GM21717 (cell line): ENCODE measurements at regions not wholly inside any gene's neighbourhood (a gene's known extent, or its start where the extent isn't known, plus 50 kb on each side); places are given as distances from the start of the nearest gene placed in this dataset.

ENCODE experiments used
- ATAC-seq: cut with Tn5 transposase; IDR thresholded peaks from one replicate; pipeline ENCODE4 v1.9.1; 2021; ENCODE audit warnings: mild to moderate bottlenecking, moderate library complexity; ENCODE audit not compliant: unreplicated experiment

- no peak for ATAC-seq
These were observed 223.8 kb upstream of the CLINT1 start for GRCh38 chr5:158082696-158083287.

GRCh38 chr5:158080112-158080511 is 221.2 kb upstream of the CLINT1 start:
- ATAC-seq = no peak

- ATAC-seq = no peak
These were observed 220.2 kb upstream of the CLINT1 start for GRCh38 chr5:158079097-158079496.

- peak; percentile 88 for ATAC-seq
These were observed 216.2 kb upstream of the CLINT1 start for GRCh38 chr5:158074992-158075769.

- ATAC-seq = no peak
These were observed 215.6 kb upstream of the CLINT1 start for GRCh38 chr5:158074597-158074991.

- ATAC-seq = no peak
These were observed 211.9 kb upstream of the CLINT1 start for GRCh38 chr5:158070859-158071258.

GRCh38 chr5:158069838-158070237 is 210.9 kb upstream of the CLINT1 start:
- ATAC-seq = no peak

- ATAC-seq = no peak
These were observed 210.0 kb upstream of the CLINT1 start for GRCh38 chr5:158068964-158069363.

GRCh38 chr5:158066076-158066475 is 207.1 kb upstream of the CLINT1 start:
- no peak for ATAC-seq

GRCh38 chr5:158064334-158065123 is 205.6 kb upstream of the CLINT1 start:
- no peak for ATAC-seq

GRCh38 chr5:158063052-158063451 is 204.1 kb upstream of the CLINT1 start:
- ATAC-seq = no peak

GRCh38 chr5:158061451-158061850 is 202.5 kb upstream of the CLINT1 start:
- ATAC-seq = no peak

- ATAC-seq = no peak
These were observed 201.3 kb upstream of the CLINT1 start for GRCh38 chr5:158060212-158060611.

- no peak for ATAC-seq
These were observed 199.5 kb upstream of the CLINT1 start for GRCh38 chr5:158058208-158059120.

GRCh38 chr5:158056130-158056825 is 197.3 kb upstream of the CLINT1 start:
- no peak for ATAC-seq

GRCh38 chr5:158055111-158055501 is 196.2 kb upstream of the CLINT1 start:
- no peak for ATAC-seq

GRCh38 chr5:158054223-158055110 is 195.5 kb upstream of the CLINT1 start:
- ATAC-seq = no peak

GRCh38 chr5:158051036-158051435 is 192.1 kb upstream of the CLINT1 start:
- ATAC-seq = no peak

- ATAC-seq = no peak
These were observed 191.5 kb upstream of the CLINT1 start for GRCh38 chr5:158050421-158050820.
